K562 (cell line): ENCODE measurements at regions not wholly inside any gene's neighbourhood (a gene's known extent, or its start where the extent isn't known, plus 50 kb on each side); places are given as distances from the start of the nearest gene placed in this dataset.

Experiments used
- ATAC-seq: fragments of 200-7000 bp; cut with Tn5 transposase; 3 replicates; pipeline ENCODE4 v1.9.1; 2020; ENCODE audit warnings: moderate library complexity
- BruUV-seq: library from RNA; stranded (reverse); fragments of 400-500 nt; replicated peaks from 2 replicates; lab custom pipeline; 2021; lab: Mats Ljungman, UMichigan
- CTCF ChIA-PET: fragments of 300-600 bp; formaldehyde crosslinking; extraction: SDS; loops from one replicate; lab custom pipeline; 2021; ENCODE audit warnings: low intra/inter-chr PET ratio; lab: Yijun Ruan, JAX
- POLR2A ChIA-PET: fragments of 300-600, 350-650 bp; sonication (Branson Sonifier 250); formaldehyde crosslinking; extraction: SDS; loops from one replicate; lab custom pipeline; 2021; ENCODE audit warnings: antibody characterized with exemption, inconsistent platforms; lab: Yijun Ruan, JAX
- DNase-seq, 4 experiments: peaks; one replicate each; pipeline versions ENCODE4 v3.0.0 to v3.0.0-alpha.2; 2011 to 2018; ENCODE audit warnings: low spot score in 3 of 4, mixed read lengths in 3 of 4; ENCODE audit errors: extremely low read depth in 1 of 4
- FAIRE-seq: peaks from 2 replicates; lab custom pipeline; 2011; peaks lifted over from hg19 to GRCh38; lab: Jason Lieb, UNC
- H2AFZ ChIP-seq: 2 replicates; pipeline ENCODE4 v1.6.0; 2011; ENCODE audit warnings: low read depth, low read length, control low read depth, inconsistent platforms
- H3K27ac ChIP-seq: fragments of 200-600 bp; 3 replicates; pipeline ENCODE4 v1.8.0; 2011; ENCODE audit warnings: low read depth, mild to moderate bottlenecking, control low read depth, inconsistent platforms, low read length, moderate library complexity, mixed read lengths; ENCODE audit errors: extremely low read depth
- H3K27me3 ChIP-seq, 2 experiments: fragments of 300-600 bp in 1 of 2; 2 replicates in 1 of 2; 3 replicates in 1 of 2; pipeline versions ENCODE4 v1.6.0 to v1.8.0; 2011; ENCODE audit warnings: inconsistent platforms in 2 of 2, low read length in 2 of 2, mild to moderate bottlenecking in 1 of 2, mixed read lengths in 1 of 2, moderate library complexity in 1 of 2; ENCODE audit not compliant: control insufficient read depth in 2 of 2, insufficient read depth in 2 of 2
- H3K36me3 ChIP-seq: fragments of 300-600 bp; 3 replicates; pipeline ENCODE4 v1.8.0; 2011; ENCODE audit warnings: mild to moderate bottlenecking, low read length, inconsistent platforms; ENCODE audit not compliant: control insufficient read depth, insufficient read depth
- H3K4me1 ChIP-seq, 2 experiments: fragments of 200-600 bp in 1 of 2; replicated peaks in 1 of 2; 2 replicates in 1 of 2; 3 replicates in 1 of 2; pipeline versions ENCODE4 v1.5.1 to v1.8.0; 2011; ENCODE audit warnings: inconsistent platforms in 2 of 2, low read length in 2 of 2, mild to moderate bottlenecking in 1 of 2, mixed read lengths in 1 of 2, moderate library complexity in 1 of 2; ENCODE audit not compliant: control insufficient read depth in 2 of 2, insufficient read depth in 2 of 2
- H3K4me2 ChIP-seq: 2 replicates; pipeline ENCODE4 v1.6.1; 2011; ENCODE audit warnings: low read length, control low read depth, inconsistent platforms, mixed read lengths; ENCODE audit not compliant: insufficient read depth
- H3K4me3 ChIP-seq: fragments of 200-600 bp; sonication (generic), shearing (Covaris generic); 2 replicates; pipeline ENCODE4 v1.5.1; 2016; ENCODE audit warnings: control low read depth, inconsistent platforms
- H3K79me2 ChIP-seq: fragments of 200-600 bp; 3 replicates; pipeline ENCODE4 v1.8.0; 2011; ENCODE audit warnings: low read length, inconsistent platforms; ENCODE audit not compliant: control insufficient read depth, insufficient read depth
- H3K9ac ChIP-seq, 2 experiments: 2 replicates each; pipeline versions ENCODE4 v1.6.0 to v1.6.1; 2011; ENCODE audit warnings: low read depth in 2 of 2, low read length in 2 of 2, control low read depth in 1 of 2, inconsistent platforms in 1 of 2, mild to moderate bottlenecking in 1 of 2, mixed read lengths in 1 of 2; ENCODE audit not compliant: insufficient read depth in 1 of 2
- H3K9me1 ChIP-seq: one replicate; pipeline ENCODE4 v1.6.0; 2011; ENCODE audit warnings: inconsistent platforms, mild to moderate bottlenecking, low read length, moderate library complexity; ENCODE audit not compliant: control insufficient read depth, insufficient read depth
- H3K9me3 ChIP-seq: replicated peaks from 2 replicates; pipeline ENCODE4 v1.5.1; 2011; ENCODE audit warnings: low read depth, low read length, inconsistent platforms; ENCODE audit not compliant: control insufficient read depth, insufficient read depth
- H4K20me1 ChIP-seq: replicated peaks from 2 replicates; pipeline ENCODE4 v1.6.1; 2011; ENCODE audit warnings: low read length, inconsistent platforms, mixed read lengths; ENCODE audit not compliant: control insufficient read depth, insufficient read depth
- CBFA2T2 ChIP-seq: fragments of 450-650 bp; conservative IDR thresholded peaks from 2 replicates; pipeline ENCODE4 v1.6.1; 2017; ENCODE audit warnings: mild to moderate bottlenecking
- GABPA ChIP-seq: fragments of 200-800 bp; sonication (Bioruptor generic); conservative IDR thresholded peaks from 2 replicates; pipeline ENCODE4 v1.6.1; 2016; ENCODE audit warnings: low read depth, missing genetic modification characterization, missing compliant biosample characterization
- GATAD2A ChIP-seq: fragments of 450-650 bp; IDR thresholded peaks from 2 replicates; pipeline ENCODE4 v1.6.1; 2017
- HLTF ChIP-seq: fragments of 450-650 bp; IDR thresholded peaks from 2 replicates; pipeline ENCODE4 v1.6.1; 2016
- LCOR ChIP-seq: sonication (generic); formaldehyde crosslinking; IDR thresholded peaks from 2 replicates; pipeline ENCODE4 v1.8.0; 2022; ENCODE audit warnings: mild to moderate bottlenecking, missing genetic modification reagents
- NCOA1 ChIP-seq: fragments of 450-650 bp; IDR thresholded peaks from 2 replicates; pipeline ENCODE4 v1.6.1; 2016; ENCODE audit warnings: low read depth
- SMARCB1 ChIP-seq: IDR thresholded peaks from 2 replicates; pipeline ENCODE4 v1.6.1; 2011; ENCODE audit warnings: improper control_type of control experiment, low read depth; ENCODE audit not compliant: insufficient read length
- ZNF561 ChIP-seq: fragments of 450-650 bp; formaldehyde crosslinking; conservative IDR thresholded peaks from 2 replicates; pipeline ENCODE4 v1.4.0; 2020; ENCODE audit warnings: mild to moderate bottlenecking, moderate library complexity
- ZNF699 ChIP-seq: fragments of 250-450 bp; sonication (Bioruptor Pico); IDR thresholded peaks from 2 replicates; pipeline ENCODE4 v1.8.0; 2021; ENCODE audit warnings: mild to moderate bottlenecking, moderate library complexity; ENCODE audit not compliant: insufficient replicate concordance
- WGBS: fragments of 100-300 bp; shearing (Covaris generic); methylation state at CpG from one replicate; pipeline ENCODE4 v1.1.6; 2016; ENCODE audit warnings: low coverage, mixed read lengths; ENCODE audit not compliant: insufficient coverage; ENCODE audit errors: missing lambda C conversion rate; 5-methylcytosine and 5-hydroxymethylcytosine counted together
- in situ Hi-C: fragments of 300-500 bp; cut with MboI; formaldehyde crosslinking; loops from 4 replicates; pipeline ENCODE4 v1.15.0; 2018; ENCODE audit warnings: inconsistent platforms, mixed read lengths
- intact Hi-C: fragments of 100-400 bp; cut with micrococcal nuclease; formaldehyde crosslinking; loops from 2 replicates; pipeline ENCODE4 v1.14.2; 2022
- TF ChIP-seq, protein P1 (sequence below): fragments of 450-650 bp; formaldehyde crosslinking; IDR thresholded peaks from 2 replicates; pipeline ENCODE4 v1.4.0; 2020; ENCODE audit warnings: mild to moderate bottlenecking, moderate library complexity
- TF ChIP-seq, protein P2 (sequence below): IDR thresholded peaks from 3 replicates; pipeline ENCODE4 v1.6.1; 2011; ENCODE audit warnings: borderline replicate concordance, mild to moderate bottlenecking, moderate library complexity; ENCODE audit not compliant: insufficient read length; ENCODE audit errors: extremely low read depth

GRCh38 chr14:98280436-98280835 is 991.6 kb downstream of the BCL11B start:
- FAIRE-seq (no peak), ATAC-seq (no peak), DNase-seq (no peak)
- BruUV-seq, result no TSS peak
- Histone ChIP-seq H3K27me3 (no peaks in the 10 kb centered on the region), H3K36me3 (no peaks in the 10 kb centered on the region), H3K4me2 (no peak overlapping the region), H3K9me3 (no peaks in the 10 kb centered on the region), H3K9me1 (no peaks in the 10 kb centered on the region), H2AFZ (no peak overlapping the region), H3K4me3 (no peak overlapping the region), H3K27ac (no peak overlapping the region), H4K20me1 (no peaks in the 10 kb centered on the region), H3K9ac (no peak overlapping the region), H3K4me1 (no peaks in the 10 kb centered on the region), H3K79me2 (no peaks in the 10 kb centered on the region)
- POLR2A ChIA-PET, result no interaction called here
- intact Hi-C loops, result no loop called here
- no peak for TF ChIP-seq GABPA (tag)
- no peak for TF ChIP-seq ZNF699 (CRISPR knock-in tag)
- TF ChIP-seq SMARCB1, result no peak
- TF ChIP-seq LCOR (CRISPR knock-in tag), result no peak
- TF ChIP-seq NCOA1, result no peak
- in situ Hi-C loops, result no loop called here
- 3% methylated on average over 5 of the region's 5 CpGs for WGBS
- CTCF ChIA-PET, result no interaction called here

DNA sequence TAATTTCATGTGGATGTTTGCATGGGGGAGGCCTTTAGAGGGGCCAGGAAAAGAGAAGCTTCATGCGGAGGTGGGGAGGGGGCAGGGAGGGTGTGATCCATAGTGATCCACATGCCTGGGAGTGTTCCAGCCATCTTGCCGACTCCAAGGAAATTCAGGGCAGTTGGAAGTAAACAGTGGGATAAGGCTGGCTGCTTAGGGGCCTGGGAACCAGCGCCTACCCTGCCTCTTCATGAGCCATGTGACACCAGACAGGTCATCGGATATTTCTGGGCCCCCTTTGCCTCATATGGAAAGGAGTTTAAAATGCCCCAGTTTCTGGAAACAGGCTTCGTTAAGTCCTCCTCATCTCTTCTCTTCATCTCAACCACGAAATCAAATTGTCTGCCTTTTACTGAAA is 983.2 kb downstream of the BCL11B start:
- in situ Hi-C loops (no loop called here), intact Hi-C loops (no loop called here)
- WGBS, result 0% methylated on average over 5 of the region's 6 CpGs
- H2AFZ ChIP-seq, result no peak overlapping the region
- H3K9me1 ChIP-seq, result no peaks in the 10 kb centered on the region
- H3K9ac ChIP-seq, result no peak overlapping the region
- no peaks in the 10 kb centered on the region for H3K36me3 ChIP-seq
- no peaks in the 10 kb centered on the region for H3K4me1 ChIP-seq
- H3K79me2 ChIP-seq, result no peaks in the 10 kb centered on the region
- no peak overlapping the region for H3K4me2 ChIP-seq
- FAIRE-seq, result no peak
- ATAC-seq, result no peak
- no peak for DNase-seq
- no peak overlapping the region for H3K27ac ChIP-seq
- no peaks in the 10 kb centered on the region for H3K9me3 ChIP-seq
- POLR2A ChIA-PET, result no interaction called here
- no peaks in the 10 kb centered on the region for H3K27me3 ChIP-seq
- H4K20me1 ChIP-seq, result no peaks in the 10 kb centered on the region
- no TSS peak for BruUV-seq
- no peak for TF ChIP-seq CBFA2T2
- TF ChIP-seq GATAD2A, result no peak
- no peak for TF ChIP-seq ZNF561 (CRISPR knock-in tag)
- TF ChIP-seq, protein P1, sequence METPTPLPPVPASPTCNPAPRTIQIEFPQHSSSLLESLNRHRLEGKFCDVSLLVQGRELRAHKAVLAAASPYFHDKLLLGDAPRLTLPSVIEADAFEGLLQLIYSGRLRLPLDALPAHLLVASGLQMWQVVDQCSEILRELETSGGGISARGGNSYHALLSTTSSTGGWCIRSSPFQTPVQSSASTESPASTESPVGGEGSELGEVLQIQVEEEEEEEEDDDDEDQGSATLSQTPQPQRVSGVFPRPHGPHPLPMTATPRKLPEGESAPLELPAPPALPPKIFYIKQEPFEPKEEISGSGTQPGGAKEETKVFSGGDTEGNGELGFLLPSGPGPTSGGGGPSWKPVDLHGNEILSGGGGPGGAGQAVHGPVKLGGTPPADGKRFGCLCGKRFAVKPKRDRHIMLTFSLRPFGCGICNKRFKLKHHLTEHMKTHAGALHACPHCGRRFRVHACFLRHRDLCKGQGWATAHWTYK (CRISPR knock-in tag), result no peak
- TF ChIP-seq, protein P2, sequence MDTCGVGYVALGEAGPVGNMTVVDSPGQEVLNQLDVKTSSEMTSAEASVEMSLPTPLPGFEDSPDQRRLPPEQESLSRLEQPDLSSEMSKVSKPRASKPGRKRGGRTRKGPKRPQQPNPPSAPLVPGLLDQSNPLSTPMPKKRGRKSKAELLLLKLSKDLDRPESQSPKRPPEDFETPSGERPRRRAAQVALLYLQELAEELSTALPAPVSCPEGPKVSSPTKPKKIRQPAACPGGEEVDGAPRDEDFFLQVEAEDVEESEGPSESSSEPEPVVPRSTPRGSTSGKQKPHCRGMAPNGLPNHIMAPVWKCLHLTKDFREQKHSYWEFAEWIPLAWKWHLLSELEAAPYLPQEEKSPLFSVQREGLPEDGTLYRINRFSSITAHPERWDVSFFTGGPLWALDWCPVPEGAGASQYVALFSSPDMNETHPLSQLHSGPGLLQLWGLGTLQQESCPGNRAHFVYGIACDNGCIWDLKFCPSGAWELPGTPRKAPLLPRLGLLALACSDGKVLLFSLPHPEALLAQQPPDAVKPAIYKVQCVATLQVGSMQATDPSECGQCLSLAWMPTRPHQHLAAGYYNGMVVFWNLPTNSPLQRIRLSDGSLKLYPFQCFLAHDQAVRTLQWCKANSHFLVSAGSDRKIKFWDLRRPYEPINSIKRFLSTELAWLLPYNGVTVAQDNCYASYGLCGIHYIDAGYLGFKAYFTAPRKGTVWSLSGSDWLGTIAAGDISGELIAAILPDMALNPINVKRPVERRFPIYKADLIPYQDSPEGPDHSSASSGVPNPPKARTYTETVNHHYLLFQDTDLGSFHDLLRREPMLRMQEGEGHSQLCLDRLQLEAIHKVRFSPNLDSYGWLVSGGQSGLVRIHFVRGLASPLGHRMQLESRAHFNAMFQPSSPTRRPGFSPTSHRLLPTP, result no peak
- no peak for TF ChIP-seq HLTF
- CTCF ChIA-PET, result no interaction called here
- no peak overlapping the region for H3K4me3 ChIP-seq
